22Rv1 (cell line): ENCODE measurements at regions not wholly inside any gene's neighbourhood (a gene's known extent, or its start where the extent isn't known, plus 50 kb on each side); places are given as distances from the start of the nearest gene placed in this dataset.
"Not testable (repeated sequence)": the region's sequence is repeated elsewhere in the genome, so short reads cannot be mapped to it uniquely, and the experiment has no call there.

Experiments
- ZFX ChIP-seq: fragments of 450-650 bp; IDR thresholded peaks from 2 replicates; pipeline ENCODE4 v1.6.1; 2017; ENCODE audit warnings: antibody characterized with exemption, borderline replicate concordance
- TF ChIP-seq, protein P1 (sequence below): fragments of 450-650 bp; IDR thresholded peaks from 2 replicates; pipeline ENCODE4 v1.5.1; 2017; ENCODE audit warnings: mild to moderate bottlenecking

DNA sequence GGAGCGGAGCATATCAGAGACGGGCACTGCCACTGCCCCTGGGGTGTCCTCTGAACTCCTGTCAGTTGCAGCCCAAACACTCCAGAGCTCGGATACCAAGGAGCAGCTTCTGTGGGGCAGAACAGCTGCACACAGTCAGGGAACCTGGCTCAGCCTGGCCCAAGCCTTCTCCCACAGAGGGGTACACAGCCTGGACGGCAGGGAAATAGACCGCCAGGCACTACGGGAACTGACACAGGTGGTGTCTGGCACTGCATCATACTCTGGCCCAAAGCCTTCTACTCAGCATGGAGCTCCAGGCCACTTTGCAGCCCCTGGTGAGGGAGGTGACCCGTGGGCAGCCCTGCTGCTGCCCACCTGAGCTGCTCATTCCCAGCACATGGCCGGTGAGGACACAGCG lies 204.5 kb downstream of the CEP170 start:
- TF ChIP-seq, protein P1, sequence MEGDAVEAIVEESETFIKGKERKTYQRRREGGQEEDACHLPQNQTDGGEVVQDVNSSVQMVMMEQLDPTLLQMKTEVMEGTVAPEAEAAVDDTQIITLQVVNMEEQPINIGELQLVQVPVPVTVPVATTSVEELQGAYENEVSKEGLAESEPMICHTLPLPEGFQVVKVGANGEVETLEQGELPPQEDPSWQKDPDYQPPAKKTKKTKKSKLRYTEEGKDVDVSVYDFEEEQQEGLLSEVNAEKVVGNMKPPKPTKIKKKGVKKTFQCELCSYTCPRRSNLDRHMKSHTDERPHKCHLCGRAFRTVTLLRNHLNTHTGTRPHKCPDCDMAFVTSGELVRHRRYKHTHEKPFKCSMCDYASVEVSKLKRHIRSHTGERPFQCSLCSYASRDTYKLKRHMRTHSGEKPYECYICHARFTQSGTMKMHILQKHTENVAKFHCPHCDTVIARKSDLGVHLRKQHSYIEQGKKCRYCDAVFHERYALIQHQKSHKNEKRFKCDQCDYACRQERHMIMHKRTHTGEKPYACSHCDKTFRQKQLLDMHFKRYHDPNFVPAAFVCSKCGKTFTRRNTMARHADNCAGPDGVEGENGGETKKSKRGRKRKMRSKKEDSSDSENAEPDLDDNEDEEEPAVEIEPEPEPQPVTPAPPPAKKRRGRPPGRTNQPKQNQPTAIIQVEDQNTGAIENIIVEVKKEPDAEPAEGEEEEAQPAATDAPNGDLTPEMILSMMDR: not testable (repeated sequence)
- not testable (repeated sequence) for TF ChIP-seq ZFX
